HepG2 (cell line): ENCODE measurements at regions not wholly inside any gene's neighbourhood (a gene's known extent, or its start where the extent isn't known, plus 50 kb on each side); places are given as distances from the start of the nearest gene placed in this dataset.

Experiments
- ATAC-seq: fragments of 200-7000 bp; cut with Tn5 transposase; 3 replicates; pipeline ENCODE4 v1.9.1; 2020; ENCODE audit warnings: mild to moderate bottlenecking, moderate library complexity
- BruUV-seq: library from RNA; stranded (reverse); fragments of 400-500 nt; replicated peaks from 2 replicates; lab custom pipeline; 2021; lab: Mats Ljungman, UMichigan
- CTCF ChIA-PET: fragments of 300-600 bp; formaldehyde crosslinking; extraction: SDS; loops from one replicate; lab custom pipeline; 2021; ENCODE audit warnings: low total read pairs, inconsistent platforms, low intra/inter-chr PET ratio; lab: Yijun Ruan, JAX
- POLR2A ChIA-PET: fragments of 350-600 bp; sonication (Branson Sonifier 250); formaldehyde crosslinking; loops from one replicate; lab custom pipeline; 2020; ENCODE audit warnings: antibody characterized with exemption, inconsistent platforms; lab: Yijun Ruan, JAX
- DNase-seq: peaks from one replicate; pipeline ENCODE4 v3.0.0-alpha.2; 2015; ENCODE audit warnings: low spot score
- FAIRE-seq: peaks from 3 replicates; lab custom pipeline; 2011; peaks lifted over from hg19 to GRCh38; lab: Jason Lieb, UNC
- H2AFZ ChIP-seq: one replicate; pipeline ENCODE4 v1.6.1; 2011; ENCODE audit warnings: low read length, inconsistent platforms
- H3K27ac ChIP-seq: fragments of 300-600 bp; 3 replicates; pipeline ENCODE4 v1.8.0; 2011; ENCODE audit warnings: mixed run types, mild to moderate bottlenecking, mixed read lengths, low read length, inconsistent platforms; ENCODE audit not compliant: insufficient read depth; ENCODE audit errors: extremely low read length
- H3K27me3 ChIP-seq, 2 experiments: fragments of 200-600 bp in 1 of 2; 2 replicates in 1 of 2; 3 replicates in 1 of 2; pipeline versions ENCODE4 v1.6.0 to v1.8.0; 2011; ENCODE audit warnings: low read length in 2 of 2, mild to moderate bottlenecking in 2 of 2, moderate library complexity in 2 of 2, inconsistent platforms in 1 of 2; ENCODE audit not compliant: insufficient read depth in 2 of 2, control insufficient read depth in 1 of 2
- H3K36me3 ChIP-seq, 2 experiments: fragments of 200-600 bp in 1 of 2; replicated peaks in 1 of 2; 2 replicates in 1 of 2; 3 replicates in 1 of 2; pipeline versions ENCODE4 v1.5.1 to v1.8.0; 2011; ENCODE audit warnings: low read length in 2 of 2, inconsistent platforms in 1 of 2; ENCODE audit not compliant: insufficient read depth in 2 of 2, control insufficient read depth in 1 of 2
- H3K4me1 ChIP-seq: 2 replicates; pipeline ENCODE4 v1.5.1; 2012; ENCODE audit warnings: low read length, inconsistent platforms; ENCODE audit not compliant: insufficient read depth
- H3K4me2 ChIP-seq: 2 replicates; pipeline ENCODE4 v1.6.0; 2011; ENCODE audit warnings: low read depth, low read length, inconsistent platforms
- H3K4me3 ChIP-seq, 3 experiments: fragments of 200-600 bp in 1 of 3; sonication (generic), shearing (Covaris generic) in 1 of 3; replicated peaks in 1 of 3; 2 replicates each; pipeline ENCODE4 v1.5.1; 2011 to 2016; ENCODE audit warnings: low read length in 3 of 3, inconsistent platforms in 2 of 3, low read depth in 2 of 3, mild to moderate bottlenecking in 2 of 3, control low read depth in 1 of 3, mixed read lengths in 1 of 3; ENCODE audit not compliant: insufficient read depth in 1 of 3
- H3K79me2 ChIP-seq: one replicate; pipeline ENCODE4 v1.6.1; 2011; ENCODE audit warnings: low read length, inconsistent platforms; ENCODE audit not compliant: insufficient read depth
- H3K9ac ChIP-seq: 2 replicates; pipeline ENCODE4 v1.6.0; 2011; ENCODE audit warnings: mild to moderate bottlenecking, low read depth, low read length, inconsistent platforms; ENCODE audit not compliant: insufficient read depth
- H3K9me3 ChIP-seq: 2 replicates; pipeline ENCODE4 v1.5.1; 2012; ENCODE audit warnings: mild to moderate bottlenecking, low read length
- H4K20me1 ChIP-seq: 2 replicates; pipeline ENCODE4 v1.6.0; 2011; ENCODE audit warnings: inconsistent platforms, mild to moderate bottlenecking, low read length, moderate library complexity; ENCODE audit not compliant: insufficient read depth
- AGO2 ChIP-seq: fragments of 200-400 bp; formaldehyde crosslinking; optimal IDR thresholded peaks from 2 replicates; pipeline ENCODE3; 2017; ENCODE audit warnings: mild to moderate bottlenecking, low read depth, low read length, moderate library complexity
- GTF2F1 ChIP-seq: fragments of 150-350 bp; IDR thresholded peaks from 2 replicates; pipeline ENCODE4 v1.6.1; 2014; ENCODE audit warnings: low read length
- RARA ChIP-seq: IDR thresholded peaks from 2 replicates; pipeline ENCODE4 v1.6.1; 2016; ENCODE audit warnings: missing genetic modification reagents, missing compliant biosample characterization
- SCMH1 ChIP-seq: sonication (generic); formaldehyde crosslinking; IDR thresholded peaks from 2 replicates; pipeline ENCODE4 v1.9.0; 2021; ENCODE audit warnings: missing genetic modification reagents, mild to moderate bottlenecking, borderline replicate concordance
- ZEB1 ChIP-seq: IDR thresholded peaks from 2 replicates; pipeline ENCODE4 v1.6.1; 2012; ENCODE audit warnings: mild to moderate bottlenecking, low read depth, inconsistent platforms; ENCODE audit not compliant: insufficient replicate concordance
- ZFP1 ChIP-seq: IDR thresholded peaks from 2 replicates; pipeline ENCODE4 v1.6.1; 2016
- ZNF143 ChIP-seq: sonication (generic); formaldehyde crosslinking; IDR thresholded peaks from 2 replicates; pipeline ENCODE4 v1.4.0; 2020; ENCODE audit warnings: missing genetic modification reagents
- ZNF18 ChIP-seq: sonication (generic); formaldehyde crosslinking; IDR thresholded peaks from 2 replicates; pipeline ENCODE4 v1.8.0; 2022; ENCODE audit warnings: mild to moderate bottlenecking, missing genetic modification reagents; ENCODE audit not compliant: insufficient replicate concordance
- ZNF280B ChIP-seq: sonication (generic); formaldehyde crosslinking; IDR thresholded peaks from 2 replicates; pipeline ENCODE4 v1.5.0; 2020; ENCODE audit warnings: missing genetic modification reagents, mild to moderate bottlenecking, borderline replicate concordance
- ZNF576 ChIP-seq: sonication (generic); formaldehyde crosslinking; IDR thresholded peaks from 2 replicates; pipeline ENCODE4 v1.4.0; 2020; ENCODE audit warnings: mild to moderate bottlenecking, missing genetic modification reagents
- ZNF724P ChIP-seq: sonication (generic); formaldehyde crosslinking; IDR thresholded peaks from 2 replicates; pipeline ENCODE4 v1.8.0; 2022; ENCODE audit warnings: missing genetic modification reagents, borderline replicate concordance
- ZNF839 ChIP-seq: sonication (generic); formaldehyde crosslinking; IDR thresholded peaks from 2 replicates; pipeline ENCODE4 v1.4.0; 2020; ENCODE audit warnings: missing genetic modification reagents, mild to moderate bottlenecking, borderline replicate concordance
- WGBS: methylation state at CpG from one replicate; pipeline ENCODE4 v1.1.6; 2017; ENCODE audit warnings: low lambda C conversion rate; 5-methylcytosine and 5-hydroxymethylcytosine counted together
- in situ Hi-C: cut with HindIII; loops from 2 replicates; pipeline ENCODE4 v1.10.0; 2017; ENCODE audit warnings: low pct_unique_long_range_greater_than_20kb; ENCODE audit not compliant: extremely low pct_ligation_motif_present
- intact Hi-C: fragments of 100-400 bp; cut with micrococcal nuclease; formaldehyde crosslinking; loops from one replicate; pipeline ENCODE4 v1.10.0; 2022; ENCODE audit not compliant: unreplicated experiment

GRCh38 chr14:61628016-61628725, 67.1 kb upstream of the HIF1A start:
- no peaks in the 10 kb centered on the region for H3K9me3 ChIP-seq
- CTCF ChIA-PET, result no interaction called here
- no peak for TF ChIP-seq GTF2F1
- TF ChIP-seq ZNF724P (CRISPR knock-in tag), result no peak
- TF ChIP-seq SCMH1, result no peak
- TF ChIP-seq ZFP1, result no peak
- TF ChIP-seq RARA (CRISPR knock-in tag), result no peak
- no peak for TF ChIP-seq ZNF839 (CRISPR knock-in tag)
- TF ChIP-seq AGO2, result no peak
- no peak for TF ChIP-seq ZNF143 (CRISPR knock-in tag)
- no peak for TF ChIP-seq ZNF18 (CRISPR knock-in tag)
- TF ChIP-seq ZEB1, result no peak
- no peak for TF ChIP-seq ZNF280B (CRISPR knock-in tag)
- no peak for TF ChIP-seq ZNF576 (CRISPR knock-in tag)
- no peaks in the 10 kb centered on the region for H3K27me3 ChIP-seq
- in situ Hi-C loops (no loop called here), intact Hi-C loops (no loop called here)
- no peak overlapping the region for H2AFZ ChIP-seq
- BruUV-seq, result no TSS peak
- H3K4me1 ChIP-seq, result no peaks in the 10 kb centered on the region
- ATAC-seq, result no peak
- H4K20me1 ChIP-seq, result no peaks in the 10 kb centered on the region
- no peak for FAIRE-seq
- H3K79me2 ChIP-seq, result no peaks in the 10 kb centered on the region
- H3K4me3 ChIP-seq, result no peak overlapping the region
- WGBS, result 70% methylated on average over 3 of the region's 3 CpGs
- H3K4me2 ChIP-seq, result no peak overlapping the region
- POLR2A ChIA-PET, result no interaction called here
- no peak overlapping the region for H3K27ac ChIP-seq
- no peak for DNase-seq
- H3K9ac ChIP-seq, result no peak overlapping the region
- H3K36me3 ChIP-seq, result no peaks in the 10 kb centered on the region
